T47D (cell line): ENCODE measurements at regions not wholly inside any gene's neighbourhood (a gene's known extent, or its start where the extent isn't known, plus 50 kb on each side); places are given as distances from the start of the nearest gene placed in this dataset.

ENCODE experiments used
- DNase-seq, 2 experiments: peaks; one replicate each; pipeline versions ENCODE4 v3.0.0 to v3.0.0-alpha.2; 2011 to 2012; ENCODE audit warnings: low read depth in 1 of 2, low spot score in 1 of 2
- JUND ChIP-seq: IDR thresholded peaks from 2 replicates; pipeline ENCODE4 v1.6.1; 2012; ENCODE audit warnings: low read depth
- in situ Hi-C: cut with HindIII; loops from 2 replicates; pipeline ENCODE4 v1.10.0; 2016; ENCODE audit warnings: low sequenced_read_pairs, low pct_unique_long_range_greater_than_20kb

GRCh38 chr10:83908506-83908905 lies 230.8 kb upstream of the GHITM start:
- in situ Hi-C loops, result no loop called here
- TF ChIP-seq JUND, result no peak
- no peak for DNase-seq

- no peak for DNase-seq
Observed at GRCh38 chr10:83909001-83909400, 230.3 kb upstream of the GHITM start.

GRCh38 chr10:83915801-83916200 lies 223.5 kb upstream of the GHITM start:
- no peak for DNase-seq
- in situ Hi-C loops, result no loop called here
- TF ChIP-seq JUND, result no peak

More at GRCh38 chr10:83909001-83909400, 230.3 kb upstream of the GHITM start:
- in situ Hi-C loops, result no loop called here
- TF ChIP-seq JUND, result no peak

- no peak for TF ChIP-seq JUND
- in situ Hi-C loops, result no loop called here
- DNase-seq, result peak; percentile 14 to 57
Observed at GRCh38 chr10:83917537-83918506, 221.5 kb upstream of the GHITM start.

- no peak for DNase-seq
- no peak for TF ChIP-seq JUND
- in situ Hi-C loops, result no loop called here
Observed at GRCh38 chr10:83919187-83919586, 220.1 kb upstream of the GHITM start.

- in situ Hi-C loops, result no loop called here
- no peak for TF ChIP-seq JUND
- DNase-seq, result no peak
Observed at GRCh38 chr10:83921984-83922860, 217.1 kb upstream of the GHITM start.

GRCh38 chr10:83925133-83925532 lies 214.2 kb upstream of the GHITM start:
- DNase-seq, result no peak
- in situ Hi-C loops, result no loop called here
- TF ChIP-seq JUND, result no peak

- in situ Hi-C loops, result no loop called here
Observed at GRCh38 chr10:83926606-83927005, 212.7 kb upstream of the GHITM start.

GRCh38 chr10:83927166-83927565 lies 212.1 kb upstream of the GHITM start:
- no peak for TF ChIP-seq JUND
- in situ Hi-C loops, result no loop called here
- no peak for DNase-seq

More at GRCh38 chr10:83926606-83927005, 212.7 kb upstream of the GHITM start:
- no peak for DNase-seq
- no peak for TF ChIP-seq JUND

GRCh38 chr10:83929399-83929798 lies 209.9 kb upstream of the GHITM start:
- TF ChIP-seq JUND, result no peak
- in situ Hi-C loops, result no loop called here
- no peak for DNase-seq

GRCh38 chr10:83931669-83932068 lies 207.6 kb upstream of the GHITM start:
- in situ Hi-C loops, result no loop called here
- no peak for DNase-seq
- no peak for TF ChIP-seq JUND

- in situ Hi-C loops, result no loop called here
- TF ChIP-seq JUND, result no peak
- no peak for DNase-seq
Observed at GRCh38 chr10:83932245-83932644, 207.1 kb upstream of the GHITM start.

- no peak for TF ChIP-seq JUND
- in situ Hi-C loops, result no loop called here
- DNase-seq, result no peak
Observed at GRCh38 chr10:83934062-83934461, 205.2 kb upstream of the GHITM start.
